GM12878 (cell line): ENCODE measurements at regions not wholly inside any gene's neighbourhood (a gene's known extent, or its start where the extent isn't known, plus 50 kb on each side); places are given as distances from the start of the nearest gene placed in this dataset.

ENCODE experiments used
- BCLAF1 ChIP-seq: fragments of 450-650 bp; IDR thresholded peaks from 2 replicates; pipeline ENCODE4 v1.6.1; 2017; ENCODE audit warnings: antibody characterized with exemption, mild to moderate bottlenecking, moderate library complexity
- BMI1 ChIP-seq: fragments of 450-650 bp; IDR thresholded peaks from 2 replicates; pipeline ENCODE4 v1.6.1; 2016; ENCODE audit warnings: mild to moderate bottlenecking, moderate library complexity, borderline replicate concordance
- ETV6 ChIP-seq, 2 experiments: fragments of 450-650 bp in 1 of 2; IDR thresholded peaks in 1 of 2; conservative IDR thresholded peaks in 1 of 2; 2 replicates each; pipeline ENCODE4 v1.6.1; 2014; ENCODE audit warnings: antibody characterized with exemption in 1 of 2, borderline replicate concordance in 1 of 2, low read depth in 1 of 2, mild to moderate bottlenecking in 1 of 2, moderate library complexity in 1 of 2
- MEF2A ChIP-seq: IDR thresholded peaks from 2 replicates; pipeline ENCODE4 v1.6.1; 2011; ENCODE audit warnings: low read depth, mild to moderate bottlenecking, low read length, moderate library complexity; ENCODE audit not compliant: insufficient read depth
- MTA2 ChIP-seq: fragments of 450-650 bp; IDR thresholded peaks from 2 replicates; pipeline ENCODE4 v1.6.1; 2016; ENCODE audit warnings: low read depth, mild to moderate bottlenecking, moderate library complexity
- NFIC ChIP-seq: IDR thresholded peaks from 2 replicates; pipeline ENCODE4 v1.6.1; 2012; ENCODE audit warnings: low read depth, mild to moderate bottlenecking, inconsistent platforms, low read length, moderate library complexity
- PAX8 ChIP-seq: fragments of 450-650 bp; IDR thresholded peaks from 2 replicates; pipeline ENCODE4 v1.6.1; 2017; ENCODE audit warnings: mild to moderate bottlenecking, moderate library complexity
- PKNOX1 ChIP-seq: fragments of 450-650 bp; IDR thresholded peaks from 2 replicates; pipeline ENCODE4 v1.6.1; 2016; ENCODE audit warnings: mild to moderate bottlenecking
- RELA ChIP-seq: fragments of 450-650 bp; IDR thresholded peaks from 2 replicates; pipeline ENCODE4 v1.8.0; 2014; ENCODE audit warnings: borderline replicate concordance; ENCODE audit not compliant: partially characterized antibody
- SMAD5 ChIP-seq: IDR thresholded peaks from 2 replicates; pipeline ENCODE4 v1.6.1; 2016; ENCODE audit warnings: antibody characterized with exemption, low read depth
- SPI1 ChIP-seq: IDR thresholded peaks from 2 replicates; pipeline ENCODE4 v1.6.1; 2011; ENCODE audit warnings: low read depth, mild to moderate bottlenecking, low read length, moderate library complexity, borderline replicate concordance; ENCODE audit not compliant: insufficient read depth
- SUZ12 ChIP-seq: fragments of 200-600 bp; sonication (generic); IDR thresholded peaks from one replicate; pipeline ENCODE4 v1.6.1; 2018; ENCODE audit warnings: antibody characterized with exemption, mild to moderate bottlenecking; ENCODE audit not compliant: unreplicated experiment
- TCF12 ChIP-seq: IDR thresholded peaks from 2 replicates; pipeline ENCODE4 v1.6.1; 2011; ENCODE audit warnings: low read depth, mild to moderate bottlenecking, low read length
- ZBTB4 ChIP-seq: fragments of 450-650 bp; formaldehyde crosslinking; IDR thresholded peaks from 2 replicates; pipeline ENCODE4 v1.4.0; 2022; ENCODE audit warnings: mild to moderate bottlenecking, moderate library complexity
- TF ChIP-seq, protein P1 (sequence below): IDR thresholded peaks from 2 replicates; pipeline ENCODE4 v1.6.1; 2011; ENCODE audit warnings: low read depth, low read length, improper control_type of control experiment, borderline replicate concordance
- TF ChIP-seq, protein P2 (sequence below): IDR thresholded peaks from 2 replicates; pipeline ENCODE4 v1.6.1; 2012; ENCODE audit warnings: low read length, inconsistent platforms
- TF ChIP-seq, protein P3 (sequence below): IDR thresholded peaks from 2 replicates; pipeline ENCODE4 v1.6.1; 2011; ENCODE audit warnings: mild to moderate bottlenecking, low read depth, low read length, moderate library complexity; ENCODE audit not compliant: insufficient replicate concordance

GRCh38 chrX:148380650-148381561 lies 119.5 kb upstream of the AFF2 start (continued):
- TF ChIP-seq ZBTB4 (CRISPR knock-in tag) (no peak), SMAD5 (no peak), BCLAF1 (no peak), SUZ12 (no peak), ETV6 (conservative IDR thresholded peaks at IDR 0.05 in 1 of 2, IDR thresholded peaks at IDR 0.05 in 1 of 2; ENCODE audit: borderline replicate concordance in 1 of 2, low read depth in 1 of 2) (no peak), PAX8 (no peak), MTA2 (peak; percentile 87), RELA (peak; percentile 17), NFIC (peak; percentile 22; the same call in 1 of the 2 replicates), TCF12 (no peak), BMI1 (no peak), MEF2A (peak; percentile 82), PKNOX1 (peak; percentile 96), SPI1 (peak; percentile 17; the same call in 1 of the 2 replicates)
- TF ChIP-seq, protein P1, sequence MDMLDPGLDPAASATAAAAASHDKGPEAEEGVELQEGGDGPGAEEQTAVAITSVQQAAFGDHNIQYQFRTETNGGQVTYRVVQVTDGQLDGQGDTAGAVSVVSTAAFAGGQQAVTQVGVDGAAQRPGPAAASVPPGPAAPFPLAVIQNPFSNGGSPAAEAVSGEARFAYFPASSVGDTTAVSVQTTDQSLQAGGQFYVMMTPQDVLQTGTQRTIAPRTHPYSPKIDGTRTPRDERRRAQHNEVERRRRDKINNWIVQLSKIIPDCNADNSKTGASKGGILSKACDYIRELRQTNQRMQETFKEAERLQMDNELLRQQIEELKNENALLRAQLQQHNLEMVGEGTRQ: no peak
- TF ChIP-seq, protein P2, sequence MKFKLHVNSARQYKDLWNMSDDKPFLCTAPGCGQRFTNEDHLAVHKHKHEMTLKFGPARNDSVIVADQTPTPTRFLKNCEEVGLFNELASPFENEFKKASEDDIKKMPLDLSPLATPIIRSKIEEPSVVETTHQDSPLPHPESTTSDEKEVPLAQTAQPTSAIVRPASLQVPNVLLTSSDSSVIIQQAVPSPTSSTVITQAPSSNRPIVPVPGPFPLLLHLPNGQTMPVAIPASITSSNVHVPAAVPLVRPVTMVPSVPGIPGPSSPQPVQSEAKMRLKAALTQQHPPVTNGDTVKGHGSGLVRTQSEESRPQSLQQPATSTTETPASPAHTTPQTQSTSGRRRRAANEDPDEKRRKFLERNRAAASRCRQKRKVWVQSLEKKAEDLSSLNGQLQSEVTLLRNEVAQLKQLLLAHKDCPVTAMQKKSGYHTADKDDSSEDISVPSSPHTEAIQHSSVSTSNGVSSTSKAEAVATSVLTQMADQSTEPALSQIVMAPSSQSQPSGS: peak; percentile 48; the same call in 1 of the 2 replicates
- TF ChIP-seq, protein P3, sequence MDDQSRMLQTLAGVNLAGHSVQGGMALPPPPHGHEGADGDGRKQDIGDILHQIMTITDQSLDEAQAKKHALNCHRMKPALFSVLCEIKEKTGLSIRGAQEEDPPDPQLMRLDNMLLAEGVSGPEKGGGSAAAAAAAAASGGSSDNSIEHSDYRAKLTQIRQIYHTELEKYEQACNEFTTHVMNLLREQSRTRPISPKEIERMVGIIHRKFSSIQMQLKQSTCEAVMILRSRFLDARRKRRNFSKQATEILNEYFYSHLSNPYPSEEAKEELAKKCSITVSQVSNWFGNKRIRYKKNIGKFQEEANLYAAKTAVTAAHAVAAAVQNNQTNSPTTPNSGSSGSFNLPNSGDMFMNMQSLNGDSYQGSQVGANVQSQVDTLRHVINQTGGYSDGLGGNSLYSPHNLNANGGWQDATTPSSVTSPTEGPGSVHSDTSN: peak; percentile 86
